ENCODE measurements at regions not wholly inside any gene's neighbourhood (a gene's known extent, or its start where the extent isn't known, plus 50 kb on each side); places are given as distances from the start of the nearest gene placed in this dataset.
A peak's percentile ranks its signal among the peaks of the same experiment; 100 is the strongest.
"Not testable (repeated sequence)": the region's sequence is repeated elsewhere in the genome, so short reads cannot be mapped to it uniquely, and the experiment has no call there.

- Histone ChIP-seq H3K4me3 (ENCODE audit: low read depth, low read length) (no peak overlapping the region), H3K36me3 (ENCODE audit: control insufficient read depth, insufficient read depth, low read length) (no peaks in the 10 kb centered on the region), H3K27me3 (ENCODE audit: control insufficient read depth, insufficient read depth, low read length) (no peaks in the 10 kb centered on the region)
- no peak for DNase-seq (ENCODE audit: low read depth)
- TF ChIP-seq CTCF (IDR thresholded peaks at IDR 0.05; ENCODE audit: insufficient read depth, low read length, poor library complexity, severe bottlenecking): no peak
Measured at GRCh38 chr10:109774121-109774440, 149.2 kb downstream of the XPNPEP1 start.

GRCh38 chr10:109773288-109774120 lies 149.8 kb downstream of the XPNPEP1 start:
- DNase-seq (ENCODE audit: low read depth): no peak
- Histone ChIP-seq H3K4me3 (ENCODE audit: low read depth, low read length) (no peak overlapping the region), H3K27me3 (ENCODE audit: control insufficient read depth, insufficient read depth, low read length) (no peaks in the 10 kb centered on the region), H3K36me3 (ENCODE audit: control insufficient read depth, insufficient read depth, low read length) (no peaks in the 10 kb centered on the region)
- TF ChIP-seq CTCF (IDR thresholded peaks at IDR 0.05; ENCODE audit: insufficient read depth, low read length, poor library complexity, severe bottlenecking): peak; percentile 59

GRCh38 chr10:109770663-109771062 lies 152.6 kb downstream of the XPNPEP1 start:
- H3K4me3 ChIP-seq (ENCODE audit: low read depth, low read length): no peak overlapping the region
- H3K36me3 ChIP-seq (ENCODE audit: control insufficient read depth, insufficient read depth, low read length): no peaks in the 10 kb centered on the region
- H3K27me3 ChIP-seq (ENCODE audit: control insufficient read depth, insufficient read depth, low read length): no peaks in the 10 kb centered on the region
- no peak for TF ChIP-seq CTCF (IDR thresholded peaks at IDR 0.05; ENCODE audit: insufficient read depth, low read length, poor library complexity, severe bottlenecking)
- no peak for DNase-seq (ENCODE audit: low read depth)

- no peak overlapping the region for H3K4me3 ChIP-seq (ENCODE audit: low read depth, low read length)
- H3K36me3 ChIP-seq (ENCODE audit: control insufficient read depth, insufficient read depth, low read length): no peaks in the 10 kb centered on the region
- no peaks in the 10 kb centered on the region for H3K27me3 ChIP-seq (ENCODE audit: control insufficient read depth, insufficient read depth, low read length)
- TF ChIP-seq CTCF (IDR thresholded peaks at IDR 0.05; ENCODE audit: insufficient read depth, low read length, poor library complexity, severe bottlenecking): no peak
- DNase-seq (ENCODE audit: low read depth): no peak
Measured at GRCh38 chr10:109769966-109770365, 153.3 kb downstream of the XPNPEP1 start.

GRCh38 chr10:109765838-109766237 lies 157.5 kb downstream of the XPNPEP1 start:
- DNase-seq (ENCODE audit: low read depth): no peak
- H3K27me3 ChIP-seq (ENCODE audit: control insufficient read depth, insufficient read depth, low read length): no peaks in the 10 kb centered on the region
- H3K36me3 ChIP-seq (ENCODE audit: control insufficient read depth, insufficient read depth, low read length): no peaks in the 10 kb centered on the region
- no peak overlapping the region for H3K4me3 ChIP-seq (ENCODE audit: low read depth, low read length)
- TF ChIP-seq CTCF (IDR thresholded peaks at IDR 0.05; ENCODE audit: insufficient read depth, low read length, poor library complexity, severe bottlenecking): no peak

- no peak for DNase-seq (ENCODE audit: low read depth)
- no peak for TF ChIP-seq CTCF (IDR thresholded peaks at IDR 0.05; ENCODE audit: insufficient read depth, low read length, poor library complexity, severe bottlenecking)
- no peak overlapping the region for H3K4me3 ChIP-seq (ENCODE audit: low read depth, low read length)
- H3K36me3 ChIP-seq (ENCODE audit: control insufficient read depth, insufficient read depth, low read length): no peaks in the 10 kb centered on the region
- H3K27me3 ChIP-seq (ENCODE audit: control insufficient read depth, insufficient read depth, low read length): no peaks in the 10 kb centered on the region
Measured at GRCh38 chr10:109762555-109762954, 160.8 kb downstream of the XPNPEP1 start.

GRCh38 chr10:109757670-109758069 lies 165.6 kb downstream of the XPNPEP1 start:
- not testable (repeated sequence) for H3K36me3 ChIP-seq (ENCODE audit: control insufficient read depth, insufficient read depth, low read length); DNase-seq (ENCODE audit: low read depth); H3K4me3 ChIP-seq (ENCODE audit: low read depth, low read length); H3K27me3 ChIP-seq (ENCODE audit: control insufficient read depth, insufficient read depth, low read length)
